Activated B cell treated with CpG ODN at 0.5 μM for 24 hours (primary cell): ENCODE measurements at regions not wholly inside any gene's neighbourhood (a gene's known extent, or its start where the extent isn't known, plus 50 kb on each side); places are given as distances from the start of the nearest gene placed in this dataset.

Experiments used
- ATAC-seq: fragments of 200-7000 bp; cut with Tn5 transposase; one replicate; pipeline ENCODE4 v1.10.0; 2021; ENCODE audit warnings: low read depth, mild to moderate bottlenecking, moderate library complexity
- CTCF ChIA-PET: fragments of 350-600 bp; sonication (Branson Sonifier 250); formaldehyde crosslinking; loops from one replicate; lab custom pipeline; 2021; ENCODE audit warnings: antibody characterized with exemption; lab: Charles Lee
- POLR2A ChIA-PET: fragments of 350-600 bp; sonication (Branson Sonifier 250); formaldehyde crosslinking; loops from one replicate; lab custom pipeline; 2021; ENCODE audit warnings: antibody characterized with exemption; lab: Charles Lee
- DNase-seq: peaks from one replicate; pipeline ENCODE4 v3.0.0; 2022
- H3K27ac Mint-ChIP-seq: one replicate; pipeline ENCODE4 v1.8.0; 2020; ENCODE audit warnings: mixed read lengths
- H3K27me3 Mint-ChIP-seq: one replicate; pipeline ENCODE4 v1.8.0; 2021; ENCODE audit warnings: mixed read lengths
- H3K36me3 Mint-ChIP-seq: one replicate; pipeline ENCODE4 v1.8.0; 2021; ENCODE audit warnings: low read depth, mixed read lengths
- H3K4me1 Mint-ChIP-seq: one replicate; pipeline ENCODE4 v1.8.0; 2021; ENCODE audit warnings: mixed read lengths
- H3K4me3 Mint-ChIP-seq: one replicate; pipeline ENCODE4 v1.8.0; 2020; ENCODE audit warnings: mild to moderate bottlenecking, mixed read lengths
- H3K9me3 Mint-ChIP-seq: one replicate; pipeline ENCODE4 v1.8.0; 2020; ENCODE audit warnings: mixed read lengths
- CTCF ChIP-seq: fragments of 200-600 bp; IDR thresholded peaks from one replicate; pipeline ENCODE4 v1.8.0; 2022; ENCODE audit warnings: antibody characterized with exemption, mild to moderate bottlenecking
- intact Hi-C: fragments of 100-400 bp; cut with micrococcal nuclease; formaldehyde crosslinking; loops from one replicate; pipeline ENCODE4 v1.15.1; 2024

DNA sequence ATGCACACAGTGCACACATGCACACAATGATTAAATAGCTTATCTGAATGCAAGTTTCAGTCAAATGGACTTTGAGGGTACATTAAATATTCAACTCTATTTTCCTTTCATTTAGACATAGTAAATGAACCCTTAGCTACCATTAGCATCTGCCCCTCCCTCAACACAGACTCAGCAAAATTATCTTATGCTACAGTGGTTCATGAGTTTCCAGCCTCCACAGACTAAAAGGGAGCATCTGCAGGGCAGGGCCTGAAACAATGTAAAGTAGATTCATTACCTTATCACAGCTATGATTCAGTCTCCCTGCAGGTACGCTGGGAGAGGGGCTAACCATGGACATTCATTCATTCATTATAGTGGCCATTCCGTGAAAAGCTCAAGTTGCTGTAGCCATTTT, 329.1 kb downstream of the VGLL3 start:
- no peak overlapping the region for H3K27ac Mint-ChIP-seq
- ChIA-PET CTCF (no interaction called here), POLR2A (no interaction called here)
- no peaks in the 10 kb centered on the region for H3K27me3 Mint-ChIP-seq
- H3K4me1 Mint-ChIP-seq, result no peaks in the 10 kb centered on the region
- ATAC-seq (no peak), DNase-seq (no peak)
- intact Hi-C loops, result no loop called here
- no peaks in the 10 kb centered on the region for H3K9me3 Mint-ChIP-seq
- no peaks in the 10 kb centered on the region for H3K36me3 Mint-ChIP-seq
- H3K4me3 Mint-ChIP-seq, result no peak overlapping the region
- TF ChIP-seq CTCF, result no peak

- Mint-ChIP-seq H3K4me3 (no peak overlapping the region), H3K4me1 (no peaks in the 10 kb centered on the region), H3K27ac (no peak overlapping the region), H3K27me3 (no peaks in the 10 kb centered on the region), H3K36me3 (no peaks in the 10 kb centered on the region), H3K9me3 (peaks cover 2% of the 10 kb centered on the region)
- POLR2A ChIA-PET, result no interaction called here
- ATAC-seq, result no peak
- no peak for DNase-seq
- intact Hi-C loops, result no loop called here
- CTCF ChIA-PET, result no interaction called here
- no peak for TF ChIP-seq CTCF
These were observed 332.1 kb downstream of the VGLL3 start for GRCh38 chr3:86658876-86659275.

DNA sequence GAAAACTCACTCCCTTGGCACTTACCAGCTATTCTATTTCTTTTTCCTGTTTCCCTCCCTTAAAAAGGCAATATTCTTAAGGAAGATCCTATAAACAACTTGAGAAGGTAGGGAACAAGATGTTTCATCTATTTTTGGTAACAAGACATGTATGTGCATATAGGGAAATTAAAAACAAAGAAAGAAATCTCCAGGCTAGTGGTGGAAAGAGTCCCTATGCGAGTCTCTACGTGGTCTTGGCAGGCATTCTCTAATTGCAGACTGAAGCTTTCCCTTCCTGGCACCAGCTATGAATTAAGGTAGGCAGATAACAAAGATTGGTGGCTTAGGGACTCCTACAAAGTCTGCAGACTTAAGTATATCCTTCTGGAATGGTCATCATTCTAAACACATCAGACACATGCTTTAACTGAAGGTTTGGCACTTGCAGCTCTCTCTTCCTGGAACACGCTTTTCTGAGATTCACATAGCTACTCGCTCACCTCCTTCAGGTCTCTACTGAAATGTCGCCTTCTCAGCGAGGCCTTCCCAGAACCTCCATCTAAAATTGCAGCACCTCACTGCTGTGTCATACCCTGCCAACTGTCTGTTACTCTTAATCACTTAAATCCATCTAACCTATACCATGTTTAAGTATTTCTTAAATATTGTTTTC, 336.0 kb downstream of the VGLL3 start:
- peaks cover 2% of the 10 kb centered on the region for H3K9me3 Mint-ChIP-seq
- ChIA-PET CTCF (no interaction called here), POLR2A (no interaction called here)
- no peak overlapping the region for H3K4me3 Mint-ChIP-seq
- DNase-seq, result no peak
- TF ChIP-seq CTCF, result no peak
- ATAC-seq, result no peak
- no peak overlapping the region for H3K27ac Mint-ChIP-seq
- H3K4me1 Mint-ChIP-seq, result no peaks in the 10 kb centered on the region
- intact Hi-C loops, result no loop called here
- no peaks in the 10 kb centered on the region for H3K27me3 Mint-ChIP-seq
- no peaks in the 10 kb centered on the region for H3K36me3 Mint-ChIP-seq

- ChIA-PET CTCF (no interaction called here), POLR2A (no interaction called here)
- no peak for ATAC-seq
- H3K4me1 Mint-ChIP-seq, result no peaks in the 10 kb centered on the region
- no peak for TF ChIP-seq CTCF
- DNase-seq, result no peak
- H3K27ac Mint-ChIP-seq, result no peak overlapping the region
- H3K4me3 Mint-ChIP-seq, result no peak overlapping the region
- intact Hi-C loops, result no loop called here
- H3K36me3 Mint-ChIP-seq, result no peaks in the 10 kb centered on the region
- peaks cover 2% of the 10 kb centered on the region for H3K9me3 Mint-ChIP-seq
- H3K27me3 Mint-ChIP-seq, result no peaks in the 10 kb centered on the region
These were observed 337.2 kb downstream of the VGLL3 start for GRCh38 chr3:86653661-86654205.

GRCh38 chr3:86648087-86648486, 342.9 kb downstream of the VGLL3 start:
- intact Hi-C loops, result no loop called here
- Mint-ChIP-seq H3K36me3 (no peaks in the 10 kb centered on the region), H3K4me1 (no peaks in the 10 kb centered on the region), H3K27ac (no peak overlapping the region), H3K4me3 (no peak overlapping the region), H3K27me3 (no peaks in the 10 kb centered on the region), H3K9me3 (peaks cover 4% of the 10 kb centered on the region)
- DNase-seq (no peak), ATAC-seq (no peak)
- POLR2A ChIA-PET, result no interaction called here
- TF ChIP-seq CTCF, result no peak
- CTCF ChIA-PET, result no interaction called here
